ENCODE measurements at regions not wholly inside any gene's neighbourhood (a gene's known extent, or its start where the extent isn't known, plus 50 kb on each side); places are given as distances from the start of the nearest gene placed in this dataset.

GRCh38 chr20:40563296-40563950 lies 125.6 kb downstream of the MAFB start:
- TF ChIP-seq, protein P1, sequence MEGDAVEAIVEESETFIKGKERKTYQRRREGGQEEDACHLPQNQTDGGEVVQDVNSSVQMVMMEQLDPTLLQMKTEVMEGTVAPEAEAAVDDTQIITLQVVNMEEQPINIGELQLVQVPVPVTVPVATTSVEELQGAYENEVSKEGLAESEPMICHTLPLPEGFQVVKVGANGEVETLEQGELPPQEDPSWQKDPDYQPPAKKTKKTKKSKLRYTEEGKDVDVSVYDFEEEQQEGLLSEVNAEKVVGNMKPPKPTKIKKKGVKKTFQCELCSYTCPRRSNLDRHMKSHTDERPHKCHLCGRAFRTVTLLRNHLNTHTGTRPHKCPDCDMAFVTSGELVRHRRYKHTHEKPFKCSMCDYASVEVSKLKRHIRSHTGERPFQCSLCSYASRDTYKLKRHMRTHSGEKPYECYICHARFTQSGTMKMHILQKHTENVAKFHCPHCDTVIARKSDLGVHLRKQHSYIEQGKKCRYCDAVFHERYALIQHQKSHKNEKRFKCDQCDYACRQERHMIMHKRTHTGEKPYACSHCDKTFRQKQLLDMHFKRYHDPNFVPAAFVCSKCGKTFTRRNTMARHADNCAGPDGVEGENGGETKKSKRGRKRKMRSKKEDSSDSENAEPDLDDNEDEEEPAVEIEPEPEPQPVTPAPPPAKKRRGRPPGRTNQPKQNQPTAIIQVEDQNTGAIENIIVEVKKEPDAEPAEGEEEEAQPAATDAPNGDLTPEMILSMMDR (IDR thresholded peaks at IDR 0.05; ENCODE audit: insufficient read depth, low read length, poor library complexity, severe bottlenecking): no peak
- no peak for TF ChIP-seq EZH2phosphoT487 (conservative IDR thresholded peaks at IDR 0.05; ENCODE audit: low read length)
- Histone ChIP-seq H3F3A (ENCODE audit: insufficient read depth) (no peaks in the 10 kb centered on the region), H3K9me3 (ENCODE audit: insufficient read depth, low read length) (no peaks in the 10 kb centered on the region), H3K27ac (ENCODE audit: low read depth, low read length) (no peak overlapping the region), H3K4me2 (ENCODE audit: low read depth, low read length, poor library complexity, severe bottlenecking) (no peak overlapping the region), H3K4me3 (ENCODE audit: insufficient read depth, low read length, poor library complexity, severe bottlenecking) (no peak overlapping the region), H3K9ac (ENCODE audit: low read length) (no peak overlapping the region), H3K27me3 (ENCODE audit: low read length) (no peaks in the 10 kb centered on the region), H2AFZ (ENCODE audit: low read depth, low read length, severe bottlenecking) (no peak overlapping the region), H3K36me3 (ENCODE audit: low read length) (no peaks in the 10 kb centered on the region), H4K20me1 (ENCODE audit: low read depth, low read length) (no peaks in the 10 kb centered on the region), H3K9me2 (replicated peaks; ENCODE audit: insufficient read depth, low read length) (no peaks in the 10 kb centered on the region), H3K79me2 (ENCODE audit: insufficient read depth, low read length) (no peaks in the 10 kb centered on the region)

DNA sequence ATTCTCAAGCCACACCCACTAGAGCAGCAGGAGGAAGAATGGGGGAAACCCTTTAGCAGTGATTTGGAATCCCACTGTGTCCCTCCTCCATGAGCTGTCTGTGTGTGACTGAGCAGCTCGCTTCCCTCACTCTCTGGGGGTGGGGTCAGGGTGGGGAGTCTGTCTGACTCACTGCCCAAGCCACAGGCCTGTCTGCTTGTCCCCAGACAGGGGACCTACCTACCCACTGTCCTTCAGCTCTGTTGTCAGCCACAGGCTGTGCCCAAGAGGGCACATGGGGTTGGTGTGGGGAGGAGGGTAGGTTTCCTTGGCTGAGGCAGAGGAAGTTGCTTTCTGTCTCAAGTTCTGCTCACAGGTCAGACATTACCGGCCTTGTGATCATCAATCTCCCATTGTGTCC lies 127.0 kb downstream of the MAFB start:
- H3K9me3 ChIP-seq (ENCODE audit: insufficient read depth, low read length): no peaks in the 10 kb centered on the region
- no peaks in the 10 kb centered on the region for H3K36me3 ChIP-seq (ENCODE audit: low read length)
- no peak for TF ChIP-seq EZH2phosphoT487 (conservative IDR thresholded peaks at IDR 0.05; ENCODE audit: low read length)
- TF ChIP-seq, protein P1 (IDR thresholded peaks at IDR 0.05; ENCODE audit: insufficient read depth, low read length, poor library complexity, severe bottlenecking): no peak
- no peak overlapping the region for H3K9ac ChIP-seq (ENCODE audit: low read length)
- H3K4me2 ChIP-seq (ENCODE audit: low read depth, low read length, poor library complexity, severe bottlenecking): no peak overlapping the region
- H3K27me3 ChIP-seq (ENCODE audit: low read length): no peaks in the 10 kb centered on the region
- no peak overlapping the region for H2AFZ ChIP-seq (ENCODE audit: low read depth, low read length, severe bottlenecking)
- H3K4me3 ChIP-seq (ENCODE audit: insufficient read depth, low read length, poor library complexity, severe bottlenecking): no peak overlapping the region
- no peaks in the 10 kb centered on the region for H3F3A ChIP-seq (ENCODE audit: insufficient read depth)
- H3K27ac ChIP-seq (ENCODE audit: low read depth, low read length): no peak overlapping the region
- no peaks in the 10 kb centered on the region for H3K9me2 ChIP-seq (replicated peaks; ENCODE audit: insufficient read depth, low read length)
- no peaks in the 10 kb centered on the region for H3K79me2 ChIP-seq (ENCODE audit: insufficient read depth, low read length)
- H4K20me1 ChIP-seq (ENCODE audit: low read depth, low read length): no peaks in the 10 kb centered on the region

DNA sequence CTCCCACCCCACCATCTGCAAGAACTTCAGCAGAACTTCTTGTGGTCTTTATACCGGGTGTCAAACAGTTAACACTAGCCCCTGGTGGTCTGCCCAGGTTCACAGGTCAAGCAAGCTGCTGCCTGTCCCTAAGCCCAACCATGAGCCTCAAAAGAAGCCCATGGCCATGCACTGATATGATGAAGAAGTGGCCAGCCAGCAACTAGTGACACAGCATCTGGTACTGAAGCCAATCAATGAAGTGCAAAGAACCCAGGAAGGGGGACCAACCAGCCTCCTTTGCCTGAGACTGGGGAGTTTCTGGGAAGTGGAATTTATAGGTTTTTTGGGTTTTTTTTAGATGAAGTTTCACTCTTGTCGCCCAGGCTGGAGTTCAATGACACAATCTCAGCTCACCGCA lies 127.8 kb downstream of the MAFB start:
- no peak overlapping the region for H2AFZ ChIP-seq (ENCODE audit: low read depth, low read length, severe bottlenecking)
- TF ChIP-seq, protein P1 (IDR thresholded peaks at IDR 0.05; ENCODE audit: insufficient read depth, low read length, poor library complexity, severe bottlenecking): no peak
- TF ChIP-seq EZH2phosphoT487 (conservative IDR thresholded peaks at IDR 0.05; ENCODE audit: low read length): no peak
- H3K9ac ChIP-seq (ENCODE audit: low read length): no peak overlapping the region
- no peaks in the 10 kb centered on the region for H3F3A ChIP-seq (ENCODE audit: insufficient read depth)
- H4K20me1 ChIP-seq (ENCODE audit: low read depth, low read length): no peaks in the 10 kb centered on the region
- no peaks in the 10 kb centered on the region for H3K79me2 ChIP-seq (ENCODE audit: insufficient read depth, low read length)
- no peaks in the 10 kb centered on the region for H3K9me3 ChIP-seq (ENCODE audit: insufficient read depth, low read length)
- no peaks in the 10 kb centered on the region for H3K9me2 ChIP-seq (replicated peaks; ENCODE audit: insufficient read depth, low read length)
- H3K27ac ChIP-seq (ENCODE audit: low read depth, low read length): no peak overlapping the region
- no peak overlapping the region for H3K4me2 ChIP-seq (ENCODE audit: low read depth, low read length, poor library complexity, severe bottlenecking)
- H3K36me3 ChIP-seq (ENCODE audit: low read length): no peaks in the 10 kb centered on the region
- no peak overlapping the region for H3K4me3 ChIP-seq (ENCODE audit: insufficient read depth, low read length, poor library complexity, severe bottlenecking)
- no peaks in the 10 kb centered on the region for H3K27me3 ChIP-seq (ENCODE audit: low read length)

Data from SU-DHL-6 (cell line).